Ascending aorta (tissue), 2 donors: ENCODE measurements at regions not wholly inside any gene's neighbourhood (a gene's known extent, or its start where the extent isn't known, plus 50 kb on each side); places are given as distances from the start of the nearest gene placed in this dataset.

ENCODE experiments used
- DNase-seq, 2 donors: peaks; one replicate each; pipeline ENCODE4 v3.0.0-alpha.2; 2019; ENCODE audit warnings: low spot score in 2 of 2
- H3K27ac ChIP-seq, 2 donors: fragments of 200-600 bp; sonication (generic); one replicate each; pipeline ENCODE4 v1.5.1; 2016 to 2017; ENCODE audit warnings: mild to moderate bottlenecking in 1 of 2
- H3K27me3 ChIP-seq: fragments of 200-600 bp; sonication (generic); one replicate; pipeline ENCODE4 v1.5.1; 2017
- H3K36me3 ChIP-seq, 2 donors: fragments of 200-600 bp; sonication (generic); one replicate each; pipeline ENCODE4 v1.5.1; 2016
- H3K4me1 ChIP-seq, 2 donors: fragments of 200-600 bp; sonication (generic); one replicate each; pipeline ENCODE4 v1.5.1; 2016 to 2017; ENCODE audit warnings: mild to moderate bottlenecking in 1 of 2
- H3K4me3 ChIP-seq, 2 donors: fragments of 200-600 bp; sonication (generic); one replicate each; pipeline ENCODE4 v1.5.1; 2016 to 2017; ENCODE audit warnings: mild to moderate bottlenecking in 1 of 2
- H3K9me3 ChIP-seq, 2 donors: fragments of 200-600 bp; sonication (generic); one replicate each; pipeline ENCODE4 v1.5.1; 2016
- CTCF ChIP-seq, 3 experiments: fragments of 200-600 bp in 2 of 3; fragments of 450-650 bp in 1 of 3; sonication (generic) in 2 of 3; IDR thresholded peaks; one replicate each; pipeline ENCODE4 v1.5.1; 2016 to 2019; ENCODE audit warnings: antibody characterized with exemption in 3 of 3, mild to moderate bottlenecking in 1 of 3, moderate library complexity in 1 of 3
- intact Hi-C: fragments of 100-400 bp; cut with DNase I; formaldehyde crosslinking; loops from one replicate; pipeline ENCODE4 v1.15.1; 2023

GRCh38 chr6:167240034-167240541, 51.0 kb upstream of the UNC93A start:
- Histone ChIP-seq H3K9me3 (no peaks in the 10 kb centered on the region), H3K4me1 (no peaks in the 10 kb centered on the region), H3K27me3 (no peaks in the 10 kb centered on the region), H3K36me3 (no peaks in the 10 kb centered on the region), H3K27ac (no peak overlapping the region), H3K4me3 (no peak overlapping the region)
- no peak for TF ChIP-seq CTCF (IDR thresholded peaks at IDR 0.05)
- no peak for DNase-seq
- intact Hi-C loops = no loop called here
